OCI-LY7 (cell line): ENCODE measurements at regions not wholly inside any gene's neighbourhood (a gene's known extent, or its start where the extent isn't known, plus 50 kb on each side); places are given as distances from the start of the nearest gene placed in this dataset.
"Not testable (repeated sequence)": the region's sequence is repeated elsewhere in the genome, so short reads cannot be mapped to it uniquely, and the experiment has no call there.

Experiments
- BruUV-seq: library from RNA; stranded (reverse); fragments of 400-500 nt; replicated peaks from 2 replicates; lab custom pipeline; 2021; lab: Mats Ljungman, UMichigan
- CTCF ChIA-PET: fragments of 300-600 bp; sonication (Branson Sonifier 250); formaldehyde crosslinking; loops from one replicate; lab custom pipeline; 2022; ENCODE audit warnings: antibody characterized with exemption; ENCODE audit not compliant: unreplicated experiment; lab: Charles Lee
- POLR2A ChIA-PET: fragments of 300-600 bp; sonication (Branson Sonifier 250); formaldehyde crosslinking; loops from one replicate; lab custom pipeline; 2022; ENCODE audit warnings: antibody characterized with exemption; lab: Charles Lee
- DNase-seq: peaks from one replicate; pipeline ENCODE4 v3.0.0-alpha.2; 2015; ENCODE audit warnings: low spot score
- H2AFZ ChIP-seq: fragments of 200-600 bp; sonication (generic), shearing (Covaris generic); 2 replicates; pipeline ENCODE4 v1.6.1; 2014; ENCODE audit warnings: mild to moderate bottlenecking, antibody characterized with exemption, low read length, moderate library complexity
- H3K27ac ChIP-seq: fragments of 200-600 bp; sonication (generic); 2 replicates; pipeline ENCODE4 v1.5.1; 2014; ENCODE audit warnings: mixed run types, low read depth, mild to moderate bottlenecking, moderate library complexity, low read length, inconsistent platforms; ENCODE audit not compliant: poor library complexity, severe bottlenecking
- H3K36me3 ChIP-seq: fragments of 200-600 bp; sonication (generic); 2 replicates; pipeline ENCODE4 v1.6.1; 2014; ENCODE audit warnings: mild to moderate bottlenecking, antibody characterized with exemption, low read length, moderate library complexity, mixed read lengths; ENCODE audit not compliant: insufficient read depth
- H3K4me1 ChIP-seq: fragments of 200-600 bp; sonication (generic); 2 replicates; pipeline ENCODE4 v1.5.1; 2014; ENCODE audit warnings: mild to moderate bottlenecking, low read length; ENCODE audit not compliant: insufficient read depth, poor library complexity, severe bottlenecking
- H3K4me2 ChIP-seq: fragments of 200-600 bp; sonication (generic); 2 replicates; pipeline ENCODE4 v1.6.1; 2014; ENCODE audit warnings: mild to moderate bottlenecking, low read length
- H3K4me3 ChIP-seq: fragments of 200-600 bp; sonication (generic); 2 replicates; pipeline ENCODE4 v1.5.1; 2014; ENCODE audit warnings: mild to moderate bottlenecking, low read depth, low read length; ENCODE audit not compliant: poor library complexity, severe bottlenecking
- H3K79me2 ChIP-seq: fragments of 200-600 bp; sonication (generic); 2 replicates; pipeline ENCODE4 v1.6.1; 2016; ENCODE audit warnings: low read depth, mild to moderate bottlenecking, low read length, moderate library complexity, mixed read lengths; ENCODE audit not compliant: insufficient read depth
- H3K9me2 ChIP-seq: fragments of 200-600 bp; sonication (generic); 2 replicates; pipeline ENCODE4 v1.6.1; 2016; ENCODE audit warnings: mild to moderate bottlenecking, low read length, mixed read lengths; ENCODE audit not compliant: insufficient read depth
- H3K9me3 ChIP-seq: fragments of 200-600 bp; sonication (generic); 2 replicates; pipeline ENCODE4 v1.6.1; 2014; ENCODE audit warnings: mild to moderate bottlenecking, mixed run types, low read length, mixed read lengths
- H4K20me1 ChIP-seq: fragments of 200-600 bp; sonication (generic); 2 replicates; pipeline ENCODE4 v1.6.1; 2014; ENCODE audit warnings: mild to moderate bottlenecking, antibody characterized with exemption, low read length, moderate library complexity, mixed read lengths; ENCODE audit not compliant: insufficient read depth
- EZH2phosphoT487 ChIP-seq: fragments of 200-600 bp; sonication (generic); IDR thresholded peaks from 2 replicates; pipeline ENCODE4 v1.6.1; 2018; ENCODE audit warnings: low read depth, borderline replicate concordance, mild to moderate bottlenecking, mixed run types, antibody characterized with exemption, low read length, moderate library complexity, mixed read lengths
- intact Hi-C: fragments of 100-400 bp; cut with micrococcal nuclease; formaldehyde crosslinking; loops from one replicate; pipeline ENCODE4 v1.10.0; 2022; ENCODE audit not compliant: unreplicated experiment
- TF ChIP-seq, protein P1 (sequence below): fragments of 200-600 bp; sonication (generic); conservative IDR thresholded peaks from 2 replicates; pipeline ENCODE4 v1.5.1; 2014; ENCODE audit warnings: mild to moderate bottlenecking, antibody characterized with exemption, low read length, moderate library complexity, mixed read lengths

DNA sequence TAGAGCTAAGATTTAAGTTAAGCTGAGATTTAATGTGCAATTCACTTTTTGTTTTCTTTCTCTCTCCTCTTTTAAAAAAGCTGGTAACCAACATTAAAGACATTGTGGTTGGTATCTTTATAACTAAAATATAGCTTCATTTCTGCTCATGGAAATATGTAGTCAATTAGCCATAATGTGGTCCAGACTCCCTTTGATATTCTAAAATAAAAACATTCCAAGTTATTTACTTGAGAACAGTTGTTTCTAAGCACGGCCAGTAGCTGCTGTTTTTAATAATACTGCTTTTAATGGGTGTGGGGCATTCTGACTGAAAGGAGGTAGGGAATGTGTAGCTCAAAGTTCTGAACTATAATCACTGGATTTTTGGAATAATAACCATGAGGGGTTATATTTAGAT, 183.3 kb upstream of the FBXO11 start:
- Histone ChIP-seq H3K4me3 (no peak overlapping the region), H3K9me3 (no peaks in the 10 kb centered on the region), H3K36me3 (no peaks in the 10 kb centered on the region), H3K4me1 (no peaks in the 10 kb centered on the region), H3K9me2 (no peaks in the 10 kb centered on the region), H2AFZ (no peak overlapping the region), H3K79me2 (no peaks in the 10 kb centered on the region), H3K4me2 (no peak overlapping the region), H4K20me1 (no peaks in the 10 kb centered on the region), H3K27ac (no peak overlapping the region)
- intact Hi-C loops = no loop called here
- CTCF ChIA-PET = no interaction called here
- no peak for DNase-seq
- no peak for TF ChIP-seq EZH2phosphoT487
- TF ChIP-seq, protein P1, sequence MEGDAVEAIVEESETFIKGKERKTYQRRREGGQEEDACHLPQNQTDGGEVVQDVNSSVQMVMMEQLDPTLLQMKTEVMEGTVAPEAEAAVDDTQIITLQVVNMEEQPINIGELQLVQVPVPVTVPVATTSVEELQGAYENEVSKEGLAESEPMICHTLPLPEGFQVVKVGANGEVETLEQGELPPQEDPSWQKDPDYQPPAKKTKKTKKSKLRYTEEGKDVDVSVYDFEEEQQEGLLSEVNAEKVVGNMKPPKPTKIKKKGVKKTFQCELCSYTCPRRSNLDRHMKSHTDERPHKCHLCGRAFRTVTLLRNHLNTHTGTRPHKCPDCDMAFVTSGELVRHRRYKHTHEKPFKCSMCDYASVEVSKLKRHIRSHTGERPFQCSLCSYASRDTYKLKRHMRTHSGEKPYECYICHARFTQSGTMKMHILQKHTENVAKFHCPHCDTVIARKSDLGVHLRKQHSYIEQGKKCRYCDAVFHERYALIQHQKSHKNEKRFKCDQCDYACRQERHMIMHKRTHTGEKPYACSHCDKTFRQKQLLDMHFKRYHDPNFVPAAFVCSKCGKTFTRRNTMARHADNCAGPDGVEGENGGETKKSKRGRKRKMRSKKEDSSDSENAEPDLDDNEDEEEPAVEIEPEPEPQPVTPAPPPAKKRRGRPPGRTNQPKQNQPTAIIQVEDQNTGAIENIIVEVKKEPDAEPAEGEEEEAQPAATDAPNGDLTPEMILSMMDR = no peak
- BruUV-seq = no TSS peak
- POLR2A ChIA-PET = interaction anchor here (0.7 kb wide), 1 partner anchor 141 kb away, joined by 5 read pairs; no protein-coding TSS in a partner anchor

DNA sequence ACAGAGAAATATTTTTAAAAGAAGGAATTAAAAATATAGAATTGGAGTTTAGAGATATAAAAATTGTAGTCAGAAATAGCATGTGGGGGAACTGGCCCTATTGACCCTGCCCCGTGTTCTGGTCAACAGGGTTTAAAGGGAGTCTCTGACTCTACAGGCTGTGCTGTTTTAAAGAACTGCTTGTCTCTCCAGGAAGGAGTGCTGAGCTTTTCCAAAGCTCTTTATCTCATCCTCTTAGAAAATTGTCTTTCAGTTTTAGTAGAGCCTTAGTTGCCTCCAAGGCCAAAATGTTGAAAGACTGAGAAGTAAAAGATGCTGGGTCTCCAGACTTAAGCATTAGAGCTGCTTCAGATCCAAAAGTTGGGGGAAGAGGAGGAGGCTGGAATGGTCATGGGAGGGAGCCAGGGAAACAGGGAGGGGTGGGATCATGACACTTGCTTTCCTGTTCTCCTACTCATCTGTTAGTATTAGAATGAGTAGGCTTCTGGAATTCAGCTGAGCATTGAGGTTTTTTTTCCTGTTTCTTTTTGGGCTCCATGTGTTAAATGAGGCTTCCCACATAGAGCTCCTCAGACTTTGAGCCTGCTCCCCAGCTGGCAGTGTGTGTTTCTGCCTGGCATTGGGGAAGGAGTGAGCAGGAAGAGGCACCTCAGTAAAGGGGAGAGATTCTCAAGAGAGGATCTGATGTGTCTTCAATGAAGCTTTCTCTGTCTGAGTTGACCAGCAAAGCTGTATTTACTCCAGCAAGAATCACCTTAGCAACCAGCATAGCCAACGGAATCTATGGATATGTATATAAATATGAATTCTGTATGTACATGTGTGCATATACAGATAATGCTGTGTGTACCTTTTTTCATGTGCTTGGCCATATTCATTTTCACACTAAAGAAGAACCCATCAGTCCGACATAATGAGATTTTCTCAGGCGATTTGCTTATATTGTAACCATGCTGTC, 186.8 kb upstream of the FBXO11 start:
- Histone ChIP-seq H4K20me1 (no peaks in the 10 kb centered on the region), H3K4me1 (no peaks in the 10 kb centered on the region), H2AFZ (no peak overlapping the region), H3K9me3 (no peaks in the 10 kb centered on the region), H3K36me3 (no peaks in the 10 kb centered on the region), H3K4me3 (no peak overlapping the region), H3K79me2 (no peaks in the 10 kb centered on the region), H3K9me2 (no peaks in the 10 kb centered on the region), H3K27ac (no peak overlapping the region), H3K4me2 (no peak overlapping the region)
- TF ChIP-seq, protein P1 = no peak
- TF ChIP-seq EZH2phosphoT487 = no peak
- no TSS peak for BruUV-seq
- CTCF ChIA-PET = no interaction called here
- no peak for DNase-seq
- POLR2A ChIA-PET = interaction anchor here (0.6 to 1.5 kb wide), 2 partner anchors 9 to 11 kb away, joined by 3 to 4 read pairs; no protein-coding TSS in a partner anchor
- intact Hi-C loops = no loop called here

DNA sequence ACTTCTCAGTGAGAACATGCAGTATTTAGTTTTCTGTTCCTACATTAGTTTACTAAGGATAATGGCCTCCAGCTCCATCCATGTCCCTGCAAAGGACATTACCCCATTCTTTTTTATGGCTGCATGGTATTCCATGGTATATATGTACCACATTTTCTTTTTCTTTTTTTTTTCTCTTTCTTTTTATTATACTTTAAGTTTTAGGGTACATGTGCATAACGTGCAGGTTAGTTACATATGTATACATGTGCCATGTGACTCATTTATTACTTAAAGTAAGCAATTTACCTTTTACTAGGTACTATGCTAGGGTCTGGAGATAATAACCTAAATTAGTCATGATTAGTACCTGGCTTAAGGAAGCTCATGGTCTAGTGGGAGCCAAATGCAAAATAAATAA, 190.5 kb upstream of the FBXO11 start:
- H3K9me3 ChIP-seq, H3K4me1 ChIP-seq, H3K27ac ChIP-seq, H3K79me2 ChIP-seq, CTCF ChIA-PET, POLR2A ChIA-PET, H3K36me3 ChIP-seq, H2AFZ ChIP-seq, BruUV-seq, intact Hi-C loops, DNase-seq, H3K4me3 ChIP-seq, H4K20me1 ChIP-seq, H3K4me2 ChIP-seq, H3K9me2 ChIP-seq: not testable (repeated sequence)
